K562 (cell line): ENCODE measurements at regions not wholly inside any gene's neighbourhood (a gene's known extent, or its start where the extent isn't known, plus 50 kb on each side); places are given as distances from the start of the nearest gene placed in this dataset.

ENCODE experiments used
- ATAC-seq: fragments of 200-7000 bp; cut with Tn5 transposase; 3 replicates; pipeline ENCODE4 v1.9.1; 2020; ENCODE audit warnings: moderate library complexity
- BruUV-seq: library from RNA; stranded (reverse); fragments of 400-500 nt; replicated peaks from 2 replicates; lab custom pipeline; 2021; lab: Mats Ljungman, UMichigan
- CTCF ChIA-PET: fragments of 300-600 bp; formaldehyde crosslinking; extraction: SDS; loops from one replicate; lab custom pipeline; 2021; ENCODE audit warnings: low intra/inter-chr PET ratio; lab: Yijun Ruan, JAX
- POLR2A ChIA-PET: fragments of 300-600, 350-650 bp; sonication (Branson Sonifier 250); formaldehyde crosslinking; extraction: SDS; loops from one replicate; lab custom pipeline; 2021; ENCODE audit warnings: antibody characterized with exemption, inconsistent platforms; lab: Yijun Ruan, JAX
- DNase-seq, 4 experiments: peaks; one replicate each; pipeline versions ENCODE4 v3.0.0 to v3.0.0-alpha.2; 2011 to 2018; ENCODE audit warnings: low spot score in 3 of 4, mixed read lengths in 3 of 4; ENCODE audit errors: extremely low read depth in 1 of 4
- FAIRE-seq: peaks from 2 replicates; lab custom pipeline; 2011; peaks lifted over from hg19 to GRCh38; lab: Jason Lieb, UNC
- H2AFZ ChIP-seq: 2 replicates; pipeline ENCODE4 v1.6.0; 2011; ENCODE audit warnings: low read depth, low read length, control low read depth, inconsistent platforms
- H3K27ac ChIP-seq: fragments of 200-600 bp; 3 replicates; pipeline ENCODE4 v1.8.0; 2011; ENCODE audit warnings: low read depth, mild to moderate bottlenecking, control low read depth, inconsistent platforms, low read length, moderate library complexity, mixed read lengths; ENCODE audit errors: extremely low read depth
- H3K27me3 ChIP-seq, 2 experiments: fragments of 300-600 bp in 1 of 2; 2 replicates in 1 of 2; 3 replicates in 1 of 2; pipeline versions ENCODE4 v1.6.0 to v1.8.0; 2011; ENCODE audit warnings: inconsistent platforms in 2 of 2, low read length in 2 of 2, mild to moderate bottlenecking in 1 of 2, mixed read lengths in 1 of 2, moderate library complexity in 1 of 2; ENCODE audit not compliant: control insufficient read depth in 2 of 2, insufficient read depth in 2 of 2
- H3K36me3 ChIP-seq: fragments of 300-600 bp; 3 replicates; pipeline ENCODE4 v1.8.0; 2011; ENCODE audit warnings: mild to moderate bottlenecking, low read length, inconsistent platforms; ENCODE audit not compliant: control insufficient read depth, insufficient read depth
- H3K4me1 ChIP-seq, 2 experiments: fragments of 200-600 bp in 1 of 2; replicated peaks in 1 of 2; 2 replicates in 1 of 2; 3 replicates in 1 of 2; pipeline versions ENCODE4 v1.5.1 to v1.8.0; 2011; ENCODE audit warnings: inconsistent platforms in 2 of 2, low read length in 2 of 2, mild to moderate bottlenecking in 1 of 2, mixed read lengths in 1 of 2, moderate library complexity in 1 of 2; ENCODE audit not compliant: control insufficient read depth in 2 of 2, insufficient read depth in 2 of 2
- H3K4me2 ChIP-seq: 2 replicates; pipeline ENCODE4 v1.6.1; 2011; ENCODE audit warnings: low read length, control low read depth, inconsistent platforms, mixed read lengths; ENCODE audit not compliant: insufficient read depth
- H3K4me3 ChIP-seq: fragments of 200-600 bp; sonication (generic), shearing (Covaris generic); 2 replicates; pipeline ENCODE4 v1.5.1; 2016; ENCODE audit warnings: control low read depth, inconsistent platforms
- H3K79me2 ChIP-seq: fragments of 200-600 bp; 3 replicates; pipeline ENCODE4 v1.8.0; 2011; ENCODE audit warnings: low read length, inconsistent platforms; ENCODE audit not compliant: control insufficient read depth, insufficient read depth
- H3K9ac ChIP-seq, 2 experiments: 2 replicates each; pipeline versions ENCODE4 v1.6.0 to v1.6.1; 2011; ENCODE audit warnings: low read depth in 2 of 2, low read length in 2 of 2, control low read depth in 1 of 2, inconsistent platforms in 1 of 2, mild to moderate bottlenecking in 1 of 2, mixed read lengths in 1 of 2; ENCODE audit not compliant: insufficient read depth in 1 of 2
- H3K9me1 ChIP-seq: one replicate; pipeline ENCODE4 v1.6.0; 2011; ENCODE audit warnings: inconsistent platforms, mild to moderate bottlenecking, low read length, moderate library complexity; ENCODE audit not compliant: control insufficient read depth, insufficient read depth
- H3K9me3 ChIP-seq: replicated peaks from 2 replicates; pipeline ENCODE4 v1.5.1; 2011; ENCODE audit warnings: low read depth, low read length, inconsistent platforms; ENCODE audit not compliant: control insufficient read depth, insufficient read depth
- H4K20me1 ChIP-seq: replicated peaks from 2 replicates; pipeline ENCODE4 v1.6.1; 2011; ENCODE audit warnings: low read length, inconsistent platforms, mixed read lengths; ENCODE audit not compliant: control insufficient read depth, insufficient read depth
- BCOR ChIP-seq: fragments of 450-650 bp; IDR thresholded peaks from 2 replicates; pipeline ENCODE4 v1.6.1; 2016
- MAZ ChIP-seq, 2 experiments: fragments of 450-650 bp in 1 of 2; sonication (generic) in 1 of 2; formaldehyde crosslinking; IDR thresholded peaks in 1 of 2; conservative IDR thresholded peaks in 1 of 2; 2 replicates each; pipeline versions ENCODE4 v1.4.0 to v1.5.0; 2020; ENCODE audit warnings: mild to moderate bottlenecking in 1 of 2, missing genetic modification reagents in 1 of 2
- MYC ChIP-seq, 2 experiments: fragments of 250-450 bp in 1 of 2; sonication (Bioruptor Pico) in 1 of 2; IDR thresholded peaks; 2 replicates each; pipeline versions ENCODE4 v1.5.1 to v1.6.1; 2012 to 2021; ENCODE audit warnings: low read depth in 2 of 2, borderline replicate concordance in 1 of 2, improper control_type of control experiment in 1 of 2, low read length in 1 of 2, mild to moderate bottlenecking in 1 of 2, moderate library complexity in 1 of 2
- PHTF2 ChIP-seq: fragments of 250-450 bp; sonication (Bioruptor Pico); IDR thresholded peaks from 2 replicates; pipeline ENCODE4 v1.5.0; 2021; ENCODE audit warnings: mild to moderate bottlenecking
- POLR2H ChIP-seq: IDR thresholded peaks from 2 replicates; pipeline ENCODE4 v1.6.1; 2016; ENCODE audit warnings: missing genetic modification characterization, low read depth, mild to moderate bottlenecking, control low read depth, missing compliant biosample characterization, moderate library complexity
- RFX7 ChIP-seq: fragments of 250-450 bp; sonication (Bioruptor Pico); IDR thresholded peaks from 2 replicates; pipeline ENCODE4 v1.5.1; 2021; ENCODE audit warnings: mild to moderate bottlenecking
- RUNX1 ChIP-seq: sonication (generic); IDR thresholded peaks from 2 replicates; pipeline ENCODE4 v1.6.1; 2016; ENCODE audit warnings: antibody characterized with exemption, low read depth
- WGBS: fragments of 100-300 bp; shearing (Covaris generic); methylation state at CpG from one replicate; pipeline ENCODE4 v1.1.6; 2016; ENCODE audit warnings: low coverage, mixed read lengths; ENCODE audit not compliant: insufficient coverage; ENCODE audit errors: missing lambda C conversion rate; 5-methylcytosine and 5-hydroxymethylcytosine counted together
- in situ Hi-C: fragments of 300-500 bp; cut with MboI; formaldehyde crosslinking; loops from 4 replicates; pipeline ENCODE4 v1.15.0; 2018; ENCODE audit warnings: inconsistent platforms, mixed read lengths
- intact Hi-C: fragments of 100-400 bp; cut with micrococcal nuclease; formaldehyde crosslinking; loops from 2 replicates; pipeline ENCODE4 v1.14.2; 2022

DNA sequence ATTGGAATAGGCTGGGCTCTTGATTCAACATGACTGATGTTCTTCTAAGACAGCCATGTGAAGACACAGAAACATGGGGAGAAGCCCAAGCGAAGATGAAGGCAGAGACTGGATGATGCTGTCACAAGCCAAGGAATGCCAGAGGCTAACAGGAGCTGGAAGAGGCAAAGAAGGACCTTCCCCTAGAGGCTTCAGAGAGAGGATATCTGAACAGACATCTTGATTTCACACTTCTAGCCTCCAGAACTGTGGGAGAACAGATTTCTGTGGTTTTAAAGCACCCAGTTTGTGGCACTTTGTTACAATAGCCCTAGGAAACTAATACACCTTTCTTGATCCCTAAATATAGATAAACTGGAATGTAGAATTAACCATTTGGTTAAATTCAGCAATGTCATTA is 127.0 kb downstream of the EDN1 start:
- no peak for DNase-seq
- intact Hi-C loops = no loop called here
- Histone ChIP-seq H3K9me3 (no peaks in the 10 kb centered on the region), H3K4me1 (no peaks in the 10 kb centered on the region), H3K4me2 (no peak overlapping the region), H3K27ac (no peak overlapping the region), H3K36me3 (no peaks in the 10 kb centered on the region), H3K4me3 (no peak overlapping the region), H3K9ac (no peak overlapping the region), H4K20me1 (no peaks in the 10 kb centered on the region), H3K9me1 (no peaks in the 10 kb centered on the region), H3K79me2 (no peaks in the 10 kb centered on the region), H3K27me3 (no peaks in the 10 kb centered on the region), H2AFZ (no peak overlapping the region)
- TF ChIP-seq RUNX1 (no peak), MAZ (CRISPR knock-in tag; conservative IDR thresholded peaks at IDR 0.05 in 1 of 2, IDR thresholded peaks at IDR 0.05 in 1 of 2) (no peak), POLR2H (no peak), PHTF2 (CRISPR knock-in tag) (no peak), RFX7 (CRISPR knock-in tag) (no peak), MYC (IDR thresholded peaks at IDR 0.05; ENCODE audit: low read depth, low read length) (no peak), MYC (CRISPR knock-in tag; IDR thresholded peaks at IDR 0.05; ENCODE audit: borderline replicate concordance, low read depth) (no peak)
- 11% methylated on average over 1 of the region's 1 CpG for WGBS
- POLR2A ChIA-PET = no interaction called here
- CTCF ChIA-PET = no interaction called here
- FAIRE-seq = no peak
- in situ Hi-C loops = no loop called here
- no peak for ATAC-seq
- BruUV-seq = no TSS peak

DNA sequence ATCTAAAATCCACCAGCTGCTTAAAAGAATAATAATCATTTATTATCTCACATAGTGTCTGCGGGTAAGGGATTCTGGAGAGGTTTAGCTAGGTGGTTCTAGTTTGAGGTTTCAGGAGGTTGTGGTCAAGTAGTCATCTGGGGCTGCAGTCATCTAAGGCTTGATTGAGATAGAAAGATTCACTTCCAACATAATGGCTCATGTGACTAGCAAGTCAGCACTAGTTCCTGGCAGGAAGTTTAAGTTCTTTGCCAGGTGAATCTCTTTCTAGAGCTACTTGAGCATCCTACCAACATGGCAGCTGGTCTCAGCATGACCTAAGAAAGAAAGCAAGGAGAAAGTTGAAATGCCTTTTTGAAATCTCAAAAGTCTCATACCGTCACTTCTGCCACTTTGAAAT is 128.8 kb downstream of the EDN1 start:
- H2AFZ ChIP-seq = no peak overlapping the region
- 5% methylated on average over 2 of the region's 2 CpGs for WGBS
- POLR2A ChIA-PET = no interaction called here
- H3K36me3 ChIP-seq = no peaks in the 10 kb centered on the region
- H4K20me1 ChIP-seq = no peaks in the 10 kb centered on the region
- no peak overlapping the region for H3K27ac ChIP-seq
- H3K27me3 ChIP-seq = no peaks in the 10 kb centered on the region
- H3K4me2 ChIP-seq = no peak overlapping the region
- no peak for ATAC-seq
- in situ Hi-C loops = no loop called here
- FAIRE-seq = no peak
- CTCF ChIA-PET = no interaction called here
- H3K79me2 ChIP-seq = no peaks in the 10 kb centered on the region
- H3K9me1 ChIP-seq = no peaks in the 10 kb centered on the region
- no peak for TF ChIP-seq BCOR
- DNase-seq = no peak
- no peak overlapping the region for H3K9ac ChIP-seq
- no peak overlapping the region for H3K4me3 ChIP-seq
- H3K4me1 ChIP-seq = no peaks in the 10 kb centered on the region
- H3K9me3 ChIP-seq = no peaks in the 10 kb centered on the region
- intact Hi-C loops = no loop called here
- no TSS peak for BruUV-seq
